HepG2 (cell line): ENCODE measurements at regions not wholly inside any gene's neighbourhood (a gene's known extent, or its start where the extent isn't known, plus 50 kb on each side); places are given as distances from the start of the nearest gene placed in this dataset.

Experiments
- ATAC-seq: fragments of 200-7000 bp; cut with Tn5 transposase; 3 replicates; pipeline ENCODE4 v1.9.1; 2020; ENCODE audit warnings: mild to moderate bottlenecking, moderate library complexity
- BruUV-seq: library from RNA; stranded (reverse); fragments of 400-500 nt; replicated peaks from 2 replicates; lab custom pipeline; 2021; lab: Mats Ljungman, UMichigan
- CTCF ChIA-PET: fragments of 300-600 bp; formaldehyde crosslinking; extraction: SDS; loops from one replicate; lab custom pipeline; 2021; ENCODE audit warnings: low total read pairs, inconsistent platforms, low intra/inter-chr PET ratio; lab: Yijun Ruan, JAX
- POLR2A ChIA-PET: fragments of 350-600 bp; sonication (Branson Sonifier 250); formaldehyde crosslinking; loops from one replicate; lab custom pipeline; 2020; ENCODE audit warnings: antibody characterized with exemption, inconsistent platforms; lab: Yijun Ruan, JAX
- DNase-seq: peaks from one replicate; pipeline ENCODE4 v3.0.0-alpha.2; 2015; ENCODE audit warnings: low spot score
- FAIRE-seq: peaks from 3 replicates; lab custom pipeline; 2011; peaks lifted over from hg19 to GRCh38; lab: Jason Lieb, UNC
- H2AFZ ChIP-seq: one replicate; pipeline ENCODE4 v1.6.1; 2011; ENCODE audit warnings: low read length, inconsistent platforms
- H3K27ac ChIP-seq: fragments of 300-600 bp; 3 replicates; pipeline ENCODE4 v1.8.0; 2011; ENCODE audit warnings: mixed run types, mild to moderate bottlenecking, mixed read lengths, low read length, inconsistent platforms; ENCODE audit not compliant: insufficient read depth; ENCODE audit errors: extremely low read length
- H3K27me3 ChIP-seq, 2 experiments: fragments of 200-600 bp in 1 of 2; 2 replicates in 1 of 2; 3 replicates in 1 of 2; pipeline versions ENCODE4 v1.6.0 to v1.8.0; 2011; ENCODE audit warnings: low read length in 2 of 2, mild to moderate bottlenecking in 2 of 2, moderate library complexity in 2 of 2, inconsistent platforms in 1 of 2; ENCODE audit not compliant: insufficient read depth in 2 of 2, control insufficient read depth in 1 of 2
- H3K36me3 ChIP-seq, 2 experiments: fragments of 200-600 bp in 1 of 2; replicated peaks in 1 of 2; 2 replicates in 1 of 2; 3 replicates in 1 of 2; pipeline versions ENCODE4 v1.5.1 to v1.8.0; 2011; ENCODE audit warnings: low read length in 2 of 2, inconsistent platforms in 1 of 2; ENCODE audit not compliant: insufficient read depth in 2 of 2, control insufficient read depth in 1 of 2
- H3K4me1 ChIP-seq: 2 replicates; pipeline ENCODE4 v1.5.1; 2012; ENCODE audit warnings: low read length, inconsistent platforms; ENCODE audit not compliant: insufficient read depth
- H3K4me2 ChIP-seq: 2 replicates; pipeline ENCODE4 v1.6.0; 2011; ENCODE audit warnings: low read depth, low read length, inconsistent platforms
- H3K4me3 ChIP-seq, 3 experiments: fragments of 200-600 bp in 1 of 3; sonication (generic), shearing (Covaris generic) in 1 of 3; replicated peaks in 1 of 3; 2 replicates each; pipeline ENCODE4 v1.5.1; 2011 to 2016; ENCODE audit warnings: low read length in 3 of 3, inconsistent platforms in 2 of 3, low read depth in 2 of 3, mild to moderate bottlenecking in 2 of 3, control low read depth in 1 of 3, mixed read lengths in 1 of 3; ENCODE audit not compliant: insufficient read depth in 1 of 3
- H3K79me2 ChIP-seq: one replicate; pipeline ENCODE4 v1.6.1; 2011; ENCODE audit warnings: low read length, inconsistent platforms; ENCODE audit not compliant: insufficient read depth
- H3K9ac ChIP-seq: 2 replicates; pipeline ENCODE4 v1.6.0; 2011; ENCODE audit warnings: mild to moderate bottlenecking, low read depth, low read length, inconsistent platforms; ENCODE audit not compliant: insufficient read depth
- H3K9me3 ChIP-seq: 2 replicates; pipeline ENCODE4 v1.5.1; 2012; ENCODE audit warnings: mild to moderate bottlenecking, low read length
- H4K20me1 ChIP-seq: 2 replicates; pipeline ENCODE4 v1.6.0; 2011; ENCODE audit warnings: inconsistent platforms, mild to moderate bottlenecking, low read length, moderate library complexity; ENCODE audit not compliant: insufficient read depth
- CHD2 ChIP-seq: IDR thresholded peaks from 2 replicates; pipeline ENCODE4 v1.6.1; 2011; ENCODE audit warnings: low read depth, low read length, improper control_type of control experiment
- CSRNP1 ChIP-seq: sonication (generic); formaldehyde crosslinking; IDR thresholded peaks from 2 replicates; pipeline ENCODE4 v1.8.1; 2023; ENCODE audit warnings: mild to moderate bottlenecking, missing genetic modification reagents
- CTCF ChIP-seq: sonication (generic); formaldehyde crosslinking; IDR thresholded peaks from 2 replicates; pipeline ENCODE4 v1.5.0; 2020; ENCODE audit warnings: mild to moderate bottlenecking, missing genetic modification reagents, moderate library complexity
- IRF2 ChIP-seq: IDR thresholded peaks from 2 replicates; pipeline ENCODE4 v1.6.1; 2018; ENCODE audit warnings: missing genetic modification reagents, missing compliant biosample characterization
- NR2C2 ChIP-seq: sonication (generic); formaldehyde crosslinking; IDR thresholded peaks from 2 replicates; pipeline ENCODE4 v1.4.0; 2020; ENCODE audit warnings: missing genetic modification reagents, mild to moderate bottlenecking, moderate library complexity, borderline replicate concordance
- PHF8 ChIP-seq: sonication (generic); formaldehyde crosslinking; IDR thresholded peaks from 2 replicates; pipeline ENCODE4 v1.5.0; 2020; ENCODE audit warnings: missing genetic modification reagents
- SMARCC2 ChIP-seq: fragments of 450-650 bp; IDR thresholded peaks from 2 replicates; pipeline ENCODE4 v1.6.1; 2017; ENCODE audit warnings: antibody characterized with exemption, mild to moderate bottlenecking
- SRSF1 ChIP-seq: fragments of 200-400 bp; formaldehyde crosslinking; optimal IDR thresholded peaks from 2 replicates; pipeline ENCODE3; 2017; ENCODE audit warnings: mild to moderate bottlenecking, low read depth, low read length, moderate library complexity
- ZNF280D ChIP-seq: sonication (generic); formaldehyde crosslinking; IDR thresholded peaks from 2 replicates; pipeline ENCODE4 v1.5.1; 2020; ENCODE audit warnings: mild to moderate bottlenecking, missing genetic modification reagents
- ZNF430 ChIP-seq: sonication (generic); formaldehyde crosslinking; IDR thresholded peaks from 2 replicates; pipeline ENCODE4 v1.9.0; 2021; ENCODE audit warnings: mild to moderate bottlenecking, missing genetic modification reagents
- ZSCAN25 ChIP-seq: sonication (generic); formaldehyde crosslinking; IDR thresholded peaks from 2 replicates; pipeline ENCODE4 v1.8.0; 2022; ENCODE audit warnings: mild to moderate bottlenecking, missing genetic modification reagents
- ZSCAN31 ChIP-seq: sonication (generic); formaldehyde crosslinking; IDR thresholded peaks from 2 replicates; pipeline ENCODE4 v1.5.0; 2020; ENCODE audit warnings: low read depth, mild to moderate bottlenecking, missing genetic modification reagents
- WGBS: methylation state at CpG from one replicate; pipeline ENCODE4 v1.1.6; 2017; ENCODE audit warnings: low lambda C conversion rate; 5-methylcytosine and 5-hydroxymethylcytosine counted together
- in situ Hi-C: cut with HindIII; loops from 2 replicates; pipeline ENCODE4 v1.10.0; 2017; ENCODE audit warnings: low pct_unique_long_range_greater_than_20kb; ENCODE audit not compliant: extremely low pct_ligation_motif_present
- intact Hi-C: fragments of 100-400 bp; cut with micrococcal nuclease; formaldehyde crosslinking; loops from one replicate; pipeline ENCODE4 v1.10.0; 2022; ENCODE audit not compliant: unreplicated experiment

- TF ChIP-seq ZNF280D (CRISPR knock-in tag), result no peak
- TF ChIP-seq, all 625 proteins: peak for 0
Observed at GRCh38 chr19:27890206-27890605, 1322.7 kb downstream of the UQCRFS1 start (continued).

- no peak for DNase-seq
- no peak for ATAC-seq
- no peaks in the 10 kb centered on the region for H3K27me3 ChIP-seq
- H3K4me2 ChIP-seq, result no peak overlapping the region
- POLR2A ChIA-PET, result no interaction called here
- H3K36me3 ChIP-seq, result no peaks in the 10 kb centered on the region
- H3K4me1 ChIP-seq, result no peaks in the 10 kb centered on the region
- CTCF ChIA-PET, result no interaction called here
- FAIRE-seq, result no peak
- H3K4me3 ChIP-seq, result no peak overlapping the region
- H2AFZ ChIP-seq, result no peak overlapping the region
- H3K27ac ChIP-seq, result no peak overlapping the region
- no peaks in the 10 kb centered on the region for H4K20me1 ChIP-seq
- intact Hi-C loops, result no loop called here
- H3K9ac ChIP-seq, result no peak overlapping the region
- no peaks in the 10 kb centered on the region for H3K79me2 ChIP-seq
- BruUV-seq, result no TSS peak
- in situ Hi-C loops, result no loop called here
- no peak for TF ChIP-seq ZNF430 (CRISPR knock-in tag)
- TF ChIP-seq ZSCAN31 (CRISPR knock-in tag), result no peak
- TF ChIP-seq, all 625 proteins: peak for 0
- H3K9me3 ChIP-seq, result peaks cover 97% of the 10 kb centered on the region
- 24% methylated on average over 3 of the region's 3 CpGs for WGBS
Observed at GRCh38 chr19:27889156-27889555, 1323.8 kb downstream of the UQCRFS1 start.

- no peak for ATAC-seq
- no peak for TF ChIP-seq IRF2 (CRISPR knock-in tag)
- TF ChIP-seq CSRNP1, result no peak
- TF ChIP-seq ZSCAN25, result no peak
- no peak for TF ChIP-seq CHD2
- TF ChIP-seq SRSF1, result no peak
- TF ChIP-seq CTCF (CRISPR knock-in tag), result no peak
- no peak for TF ChIP-seq SMARCC2
- no peak for TF ChIP-seq NR2C2 (CRISPR knock-in tag)
- TF ChIP-seq PHF8, result no peak
Observed at GRCh38 chr19:27887946-27888345, 1325.0 kb downstream of the UQCRFS1 start.

More at GRCh38 chr19:27887946-27888345, 1325.0 kb downstream of the UQCRFS1 start:
- Histone ChIP-seq H2AFZ (no peak overlapping the region), H3K4me3 (no peak overlapping the region), H3K79me2 (no peaks in the 10 kb centered on the region), H3K36me3 (no peaks in the 10 kb centered on the region), H3K27ac (no peak overlapping the region), H3K9ac (no peak overlapping the region), H3K4me2 (no peak overlapping the region), H4K20me1 (no peaks in the 10 kb centered on the region), H3K4me1 (no peaks in the 10 kb centered on the region), H3K27me3 (no peaks in the 10 kb centered on the region), H3K9me3 (peaks cover 97% of the 10 kb centered on the region)
- BruUV-seq, result no TSS peak
- intact Hi-C loops, result no loop called here
- no peak for FAIRE-seq
- POLR2A ChIA-PET, result no interaction called here
- WGBS, result 40% methylated on average over 2 of the region's 2 CpGs
- CTCF ChIA-PET, result no interaction called here
- no peak for DNase-seq
- in situ Hi-C loops, result no loop called here
